Left ventricle myocardium inferior (tissue), 1 donor: ENCODE measurements at regions not wholly inside any gene's neighbourhood (a gene's known extent, or its start where the extent isn't known, plus 50 kb on each side); places are given as distances from the start of the nearest gene placed in this dataset.

ENCODE experiments used
- DNase-seq: peaks from one replicate; pipeline ENCODE4 v3.0.0-alpha.2; 2020
- H3K27ac ChIP-seq: fragments of 200-600 bp; replicated peaks from 2 replicates; pipeline ENCODE4 v1.8.0; 2021
- H3K27me3 ChIP-seq: fragments of 200-600 bp; 2 replicates; pipeline ENCODE4 v1.8.0; 2021; ENCODE audit warnings: low read depth
- H3K36me3 ChIP-seq: fragments of 200-600 bp; 2 replicates; pipeline ENCODE4 v1.8.0; 2021
- H3K4me1 ChIP-seq: fragments of 200-600 bp; 2 replicates; pipeline ENCODE4 v1.8.0; 2021
- H3K4me3 ChIP-seq: fragments of 200-600 bp; 2 replicates; pipeline ENCODE4 v1.8.0; 2021; ENCODE audit warnings: mild to moderate bottlenecking, moderate library complexity
- H3K9me3 ChIP-seq: fragments of 200-600 bp; replicated peaks from 2 replicates; pipeline ENCODE4 v1.8.0; 2021
- intact Hi-C: fragments of 100-400 bp; cut with micrococcal nuclease; formaldehyde crosslinking; loops from one replicate; pipeline ENCODE4 v1.11.0; 2022
- TF ChIP-seq, protein P1 (sequence below): fragments of 200-600 bp; IDR thresholded peaks from 2 replicates; pipeline ENCODE4 v1.8.0; 2021; ENCODE audit warnings: antibody characterized with exemption, mild to moderate bottlenecking, borderline replicate concordance
- donor health status: DM: no; HTN: yes; CAD: no; lungs with severe emphysema.

DNA sequence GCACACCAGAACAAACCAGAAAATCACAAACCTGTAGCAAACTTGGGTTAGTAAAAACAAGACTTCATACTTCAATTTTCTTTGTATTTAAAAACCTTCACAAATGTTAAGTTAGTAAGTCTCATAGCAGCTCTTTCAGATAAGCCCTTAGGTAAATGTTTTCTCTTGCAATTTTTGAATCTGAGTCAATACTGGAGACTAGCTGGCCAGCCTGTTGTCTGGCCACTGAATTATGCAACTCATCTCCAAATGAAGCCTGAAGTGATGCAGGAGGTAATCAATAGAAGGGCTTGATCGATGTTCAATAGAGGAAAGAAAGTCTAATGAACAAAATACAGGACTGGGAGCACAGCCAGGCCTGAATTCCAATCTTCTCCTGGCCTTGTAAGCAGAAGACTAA is 465.2 kb downstream of the LRIG3 start:
- TF ChIP-seq, protein P1, sequence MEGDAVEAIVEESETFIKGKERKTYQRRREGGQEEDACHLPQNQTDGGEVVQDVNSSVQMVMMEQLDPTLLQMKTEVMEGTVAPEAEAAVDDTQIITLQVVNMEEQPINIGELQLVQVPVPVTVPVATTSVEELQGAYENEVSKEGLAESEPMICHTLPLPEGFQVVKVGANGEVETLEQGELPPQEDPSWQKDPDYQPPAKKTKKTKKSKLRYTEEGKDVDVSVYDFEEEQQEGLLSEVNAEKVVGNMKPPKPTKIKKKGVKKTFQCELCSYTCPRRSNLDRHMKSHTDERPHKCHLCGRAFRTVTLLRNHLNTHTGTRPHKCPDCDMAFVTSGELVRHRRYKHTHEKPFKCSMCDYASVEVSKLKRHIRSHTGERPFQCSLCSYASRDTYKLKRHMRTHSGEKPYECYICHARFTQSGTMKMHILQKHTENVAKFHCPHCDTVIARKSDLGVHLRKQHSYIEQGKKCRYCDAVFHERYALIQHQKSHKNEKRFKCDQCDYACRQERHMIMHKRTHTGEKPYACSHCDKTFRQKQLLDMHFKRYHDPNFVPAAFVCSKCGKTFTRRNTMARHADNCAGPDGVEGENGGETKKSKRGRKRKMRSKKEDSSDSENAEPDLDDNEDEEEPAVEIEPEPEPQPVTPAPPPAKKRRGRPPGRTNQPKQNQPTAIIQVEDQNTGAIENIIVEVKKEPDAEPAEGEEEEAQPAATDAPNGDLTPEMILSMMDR, result no peak

DNA sequence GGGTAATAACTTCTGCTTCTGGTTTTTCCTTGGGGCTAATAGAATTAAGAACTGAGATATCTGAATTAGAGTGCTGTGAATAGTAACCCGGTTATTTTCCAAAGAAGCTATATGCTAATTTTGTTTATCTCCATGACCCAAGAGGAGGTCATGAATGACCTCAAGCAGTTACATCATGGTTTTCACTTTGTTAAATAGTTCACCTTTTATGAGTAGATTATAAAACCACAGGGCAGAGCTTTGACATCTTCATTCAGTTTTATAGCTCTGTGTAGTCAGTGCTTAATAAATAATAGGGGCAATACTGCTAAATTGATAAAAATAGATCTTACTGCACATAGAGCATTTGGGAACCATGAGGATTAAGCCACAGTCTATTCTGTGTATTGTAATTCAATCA is 462.2 kb downstream of the LRIG3 start:
- no peaks in the 10 kb centered on the region for H3K4me1 ChIP-seq
- H3K4me3 ChIP-seq, result no peak overlapping the region
- TF ChIP-seq, protein P1, result no peak
- no peak overlapping the region for H3K27ac ChIP-seq
- intact Hi-C loops, result no loop called here
- DNase-seq, result no peak
- H3K36me3 ChIP-seq, result no peaks in the 10 kb centered on the region
- H3K27me3 ChIP-seq, result no peaks in the 10 kb centered on the region
- H3K9me3 ChIP-seq, result no peaks in the 10 kb centered on the region

More for the DNA sequence above, 465.2 kb downstream of the LRIG3 start:
- Histone ChIP-seq H3K27me3 (no peaks in the 10 kb centered on the region), H3K36me3 (no peaks in the 10 kb centered on the region), H3K9me3 (no peaks in the 10 kb centered on the region), H3K27ac (no peak overlapping the region), H3K4me1 (no peaks in the 10 kb centered on the region), H3K4me3 (no peak overlapping the region)
- DNase-seq, result no peak
- intact Hi-C loops, result no loop called here

DNA sequence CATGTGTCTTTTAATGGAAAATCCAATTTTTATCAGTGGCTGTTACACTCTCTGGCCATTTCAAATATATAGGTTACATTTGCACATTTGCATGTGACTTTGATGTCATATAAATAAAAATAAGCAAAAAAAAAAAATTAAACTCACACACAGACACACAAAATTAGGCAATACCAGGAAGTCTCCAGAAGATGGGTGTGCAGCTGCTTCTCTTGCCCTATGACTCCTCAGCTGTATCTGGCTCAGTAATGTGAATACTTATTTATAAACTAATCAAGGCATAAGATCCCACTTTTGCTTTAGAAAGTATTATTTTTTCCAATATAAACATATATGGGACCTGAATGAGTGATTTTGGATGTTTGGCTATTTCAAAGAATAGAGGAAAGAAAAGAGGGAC is 461.1 kb downstream of the LRIG3 start:
- intact Hi-C loops, result no loop called here
- Histone ChIP-seq H3K4me1 (no peaks in the 10 kb centered on the region), H3K4me3 (no peak overlapping the region), H3K36me3 (no peaks in the 10 kb centered on the region), H3K9me3 (no peaks in the 10 kb centered on the region), H3K27me3 (no peaks in the 10 kb centered on the region), H3K27ac (no peak overlapping the region)
- TF ChIP-seq, protein P1, result no peak
- no peak for DNase-seq

DNA sequence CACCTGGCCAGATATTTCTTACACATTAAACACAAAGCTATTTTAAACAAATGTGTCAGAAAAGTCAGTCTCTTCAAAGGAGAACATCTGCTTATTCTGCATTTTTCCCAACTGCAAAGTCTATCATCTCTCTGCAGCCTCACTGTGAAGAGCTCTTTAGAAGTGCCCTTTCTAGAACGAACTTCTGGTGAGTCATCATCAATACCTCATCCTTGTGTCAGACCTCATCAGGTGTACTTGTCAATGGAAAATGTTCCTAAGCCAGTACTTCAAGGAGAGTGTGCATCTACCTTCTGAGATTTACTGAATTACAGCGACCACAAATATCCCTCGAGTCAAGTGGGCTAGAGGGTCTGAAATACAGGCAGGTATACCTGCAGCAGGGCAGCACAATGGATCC is 457.3 kb downstream of the LRIG3 start:
- Histone ChIP-seq H3K4me3 (no peak overlapping the region), H3K4me1 (no peaks in the 10 kb centered on the region), H3K27me3 (no peaks in the 10 kb centered on the region), H3K9me3 (peaks cover 16% of the 10 kb centered on the region), H3K27ac (no peak overlapping the region), H3K36me3 (no peaks in the 10 kb centered on the region)
- TF ChIP-seq, protein P1, result no peak
- intact Hi-C loops, result no loop called here
- DNase-seq, result no peak

DNA sequence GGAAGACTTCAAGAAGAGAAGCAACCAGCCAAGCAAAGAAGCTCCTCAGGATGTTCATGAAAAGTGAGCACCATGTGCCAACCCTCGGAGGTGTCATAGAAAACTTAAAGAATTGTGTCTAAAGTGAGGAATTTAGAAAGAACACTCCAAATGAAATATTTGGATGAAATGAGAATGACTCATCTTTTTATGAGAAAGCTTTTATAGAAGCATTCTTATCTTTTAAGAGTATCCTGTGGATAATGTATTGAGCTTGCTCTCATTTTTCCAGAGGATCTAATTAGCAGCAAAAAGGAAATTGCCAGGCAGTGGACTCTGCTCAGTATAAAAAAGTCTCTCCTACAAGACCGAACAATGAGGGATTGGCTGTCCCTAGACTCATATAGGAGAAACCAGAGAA is 454.9 kb downstream of the LRIG3 start:
- H3K27me3 ChIP-seq, result no peaks in the 10 kb centered on the region
- no peaks in the 10 kb centered on the region for H3K36me3 ChIP-seq
- H3K27ac ChIP-seq, result no peak overlapping the region
- no peak overlapping the region for H3K4me3 ChIP-seq
- H3K4me1 ChIP-seq, result no peaks in the 10 kb centered on the region
- no peak for DNase-seq
- peaks cover 20% of the 10 kb centered on the region for H3K9me3 ChIP-seq
- intact Hi-C loops, result no loop called here
- TF ChIP-seq, protein P1, result no peak
